Neutrophil (primary cell): ENCODE measurements at regions not wholly inside any gene's neighbourhood (a gene's known extent, or its start where the extent isn't known, plus 50 kb on each side); places are given as distances from the start of the nearest gene placed in this dataset.

ENCODE experiments used
- H3K27ac ChIP-seq: fragments of 200-600 bp; sonication (generic); 2 replicates; pipeline ENCODE4 v1.5.1; 2016; ENCODE audit warnings: mild to moderate bottlenecking, moderate library complexity
- H3K27me3 ChIP-seq: fragments of 200-600 bp; sonication (generic); 2 replicates; pipeline ENCODE4 v1.6.0; 2016; ENCODE audit warnings: mild to moderate bottlenecking
- H3K36me3 ChIP-seq: fragments of 200-600 bp; sonication (generic); 2 replicates; pipeline ENCODE4 v1.5.1; 2017
- H3K4me1 ChIP-seq, 2 experiments: fragments of 200-600 bp in 1 of 2; sonication (generic) in 1 of 2; 1 replicate in 1 of 2; 2 replicates in 1 of 2; pipeline versions ENCODE4 v1.5.1 to v1.6.1; 2013 to 2016; ENCODE audit warnings: low read depth in 1 of 2, low read length in 1 of 2, mild to moderate bottlenecking in 1 of 2, moderate library complexity in 1 of 2; ENCODE audit not compliant: control insufficient read depth in 1 of 2, insufficient read depth in 1 of 2
- H3K4me3 ChIP-seq, 2 experiments: fragments of 200-600 bp in 1 of 2; sonication (generic) in 1 of 2; 1 replicate in 1 of 2; 2 replicates in 1 of 2; pipeline ENCODE4 v1.5.1; 2013 to 2016; ENCODE audit warnings: low read depth in 1 of 2, low read length in 1 of 2, mild to moderate bottlenecking in 1 of 2, moderate library complexity in 1 of 2
- H3K9me3 ChIP-seq: fragments of 200-600 bp; sonication (generic); 2 replicates; pipeline ENCODE4 v1.5.1; 2016
- TF ChIP-seq, protein P1 (sequence below): fragments of 200-600 bp; sonication (generic); IDR thresholded peaks from 2 replicates; pipeline ENCODE4 v1.5.1; 2016; ENCODE audit warnings: antibody characterized with exemption

GRCh38 chr13:82698383-82698782, 1183.9 kb downstream of the SLITRK1 start:
- no peaks in the 10 kb centered on the region for H3K36me3 ChIP-seq
- TF ChIP-seq, protein P1, sequence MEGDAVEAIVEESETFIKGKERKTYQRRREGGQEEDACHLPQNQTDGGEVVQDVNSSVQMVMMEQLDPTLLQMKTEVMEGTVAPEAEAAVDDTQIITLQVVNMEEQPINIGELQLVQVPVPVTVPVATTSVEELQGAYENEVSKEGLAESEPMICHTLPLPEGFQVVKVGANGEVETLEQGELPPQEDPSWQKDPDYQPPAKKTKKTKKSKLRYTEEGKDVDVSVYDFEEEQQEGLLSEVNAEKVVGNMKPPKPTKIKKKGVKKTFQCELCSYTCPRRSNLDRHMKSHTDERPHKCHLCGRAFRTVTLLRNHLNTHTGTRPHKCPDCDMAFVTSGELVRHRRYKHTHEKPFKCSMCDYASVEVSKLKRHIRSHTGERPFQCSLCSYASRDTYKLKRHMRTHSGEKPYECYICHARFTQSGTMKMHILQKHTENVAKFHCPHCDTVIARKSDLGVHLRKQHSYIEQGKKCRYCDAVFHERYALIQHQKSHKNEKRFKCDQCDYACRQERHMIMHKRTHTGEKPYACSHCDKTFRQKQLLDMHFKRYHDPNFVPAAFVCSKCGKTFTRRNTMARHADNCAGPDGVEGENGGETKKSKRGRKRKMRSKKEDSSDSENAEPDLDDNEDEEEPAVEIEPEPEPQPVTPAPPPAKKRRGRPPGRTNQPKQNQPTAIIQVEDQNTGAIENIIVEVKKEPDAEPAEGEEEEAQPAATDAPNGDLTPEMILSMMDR: no peak
- H3K4me3 ChIP-seq: no peak overlapping the region
- no peaks in the 10 kb centered on the region for H3K9me3 ChIP-seq
- no peaks in the 10 kb centered on the region for H3K27me3 ChIP-seq
- H3K27ac ChIP-seq: no peak overlapping the region
- no peaks in the 10 kb centered on the region for H3K4me1 ChIP-seq

DNA sequence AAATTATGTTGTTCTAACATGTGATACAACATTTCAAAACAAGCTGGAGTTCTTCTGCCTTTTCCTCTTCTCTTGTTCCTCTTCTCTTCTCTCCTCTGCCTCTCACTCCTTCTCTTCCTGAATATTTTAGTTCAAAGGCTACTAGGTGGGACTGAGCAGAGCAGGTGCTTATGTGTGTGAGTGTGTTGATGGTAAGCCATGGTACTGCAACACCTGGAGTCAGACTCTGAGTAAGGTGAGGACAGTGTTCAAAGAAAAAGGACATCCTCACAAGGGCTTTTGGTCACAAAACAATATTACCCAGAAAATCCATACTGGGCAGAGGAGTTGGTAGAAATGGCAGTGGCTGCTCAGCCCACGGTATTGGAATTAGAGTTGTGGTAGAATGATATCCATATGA, 1188.7 kb downstream of the SLITRK1 start:
- Histone ChIP-seq H3K36me3 (no peaks in the 10 kb centered on the region), H3K4me3 (no peak overlapping the region), H3K27me3 (no peaks in the 10 kb centered on the region), H3K9me3 (no peaks in the 10 kb centered on the region), H3K4me1 (peaks cover 0 to 4% of the 10 kb centered on the region in 2 experiments), H3K27ac (no peak overlapping the region)
- TF ChIP-seq, protein P1: no peak

DNA sequence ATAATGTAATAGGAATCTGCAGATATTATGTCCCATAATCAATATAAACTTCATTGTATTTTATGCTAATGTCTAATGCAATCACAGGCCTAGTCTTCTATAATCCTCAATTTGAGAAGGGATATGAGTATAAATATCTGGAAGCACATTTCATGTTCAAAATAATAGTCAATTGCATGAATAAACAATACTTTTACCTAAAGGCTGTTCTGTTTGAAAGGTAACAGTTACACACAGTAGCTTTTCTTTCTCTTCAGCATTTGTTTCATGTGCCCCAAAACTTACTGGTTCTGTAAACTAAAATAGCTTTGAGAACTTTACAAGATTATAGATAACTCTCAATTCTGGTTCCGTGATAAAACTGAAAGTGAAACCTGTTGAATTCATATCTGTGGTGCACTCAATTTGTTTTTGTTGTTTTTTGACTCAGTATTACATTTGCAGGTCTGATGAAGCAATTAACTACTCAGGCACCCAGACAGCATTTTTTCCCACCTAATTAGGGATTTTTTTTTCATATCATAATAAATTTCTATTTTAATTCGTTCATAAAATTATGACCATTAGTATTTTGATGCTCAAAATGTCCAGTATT, 1193.8 kb downstream of the SLITRK1 start:
- Histone ChIP-seq H3K9me3 (no peaks in the 10 kb centered on the region), H3K4me1 (peaks cover 0 to 4% of the 10 kb centered on the region in 2 experiments), H3K4me3 (peak overlapping the region in 1 of 2 experiments; percentile 30), H3K27ac (no peak overlapping the region), H3K36me3 (no peaks in the 10 kb centered on the region), H3K27me3 (no peaks in the 10 kb centered on the region)
- TF ChIP-seq, protein P1: no peak

GRCh38 chr13:82687884-82688283, 1194.4 kb downstream of the SLITRK1 start:
- Histone ChIP-seq H3K36me3 (no peaks in the 10 kb centered on the region), H3K27ac (no peak overlapping the region), H3K4me3 (no peak overlapping the region), H3K27me3 (no peaks in the 10 kb centered on the region), H3K9me3 (no peaks in the 10 kb centered on the region), H3K4me1 (peaks cover 0 to 4% of the 10 kb centered on the region in 2 experiments)
- TF ChIP-seq, protein P1: no peak

DNA sequence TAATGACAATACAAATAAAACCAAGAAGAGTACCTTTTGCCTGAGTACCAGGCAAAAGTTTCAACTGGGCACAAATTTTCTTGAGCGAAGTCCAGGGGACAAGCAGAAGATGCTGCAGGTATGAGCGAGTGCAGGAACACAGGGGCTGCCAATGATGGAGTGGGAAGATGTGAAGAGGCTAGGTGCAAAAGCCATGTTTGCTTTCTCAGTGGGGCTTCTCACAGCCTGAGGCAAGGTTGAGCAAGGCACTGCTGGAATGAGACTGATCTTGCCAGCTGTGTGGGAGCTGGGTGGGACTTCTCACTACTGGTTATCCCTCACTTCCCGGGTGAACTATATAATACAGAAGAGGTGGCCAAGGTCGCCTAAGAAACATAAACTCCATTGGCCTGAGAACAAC, 1200.7 kb downstream of the SLITRK1 start:
- H3K27me3 ChIP-seq: no peaks in the 10 kb centered on the region

More for the DNA sequence above, 1200.7 kb downstream of the SLITRK1 start:
- no peaks in the 10 kb centered on the region for H3K4me1 ChIP-seq
- H3K36me3 ChIP-seq: no peaks in the 10 kb centered on the region
- no peak overlapping the region for H3K4me3 ChIP-seq
- TF ChIP-seq, protein P1: no peak
- H3K9me3 ChIP-seq: no peaks in the 10 kb centered on the region
- H3K27ac ChIP-seq: no peak overlapping the region
